WTC11 (cell line): ENCODE measurements at regions not wholly inside any gene's neighbourhood (a gene's known extent, or its start where the extent isn't known, plus 50 kb on each side); places are given as distances from the start of the nearest gene placed in this dataset.

Experiments used
- ATF1 ChIP-seq: sonication (generic); formaldehyde crosslinking; IDR thresholded peaks from 2 replicates; pipeline ENCODE4 v1.8.1; 2023; ENCODE audit warnings: mild to moderate bottlenecking, moderate library complexity, missing genetic modification reagents
- ATF6 ChIP-seq: sonication (generic); formaldehyde crosslinking; IDR thresholded peaks from 2 replicates; pipeline ENCODE4 v1.8.1; 2023; ENCODE audit warnings: mild to moderate bottlenecking, missing genetic modification reagents
- ESRRA ChIP-seq: sonication (generic); formaldehyde crosslinking; IDR thresholded peaks from 2 replicates; pipeline ENCODE4 v1.8.1; 2022; ENCODE audit warnings: mild to moderate bottlenecking, missing genetic modification reagents, borderline replicate concordance
- IRF2 ChIP-seq: sonication (generic); formaldehyde crosslinking; IDR thresholded peaks from 2 replicates; pipeline ENCODE4 v1.8.0; 2022; ENCODE audit warnings: low read depth, missing genetic modification reagents, borderline replicate concordance
- NFYB ChIP-seq: sonication (generic); formaldehyde crosslinking; conservative IDR thresholded peaks from 2 replicates; pipeline ENCODE4 v1.8.0; 2022; ENCODE audit warnings: low read depth, missing genetic modification reagents
- PREB ChIP-seq: sonication (generic); formaldehyde crosslinking; IDR thresholded peaks from 2 replicates; pipeline ENCODE4 v1.8.1; 2022; ENCODE audit warnings: mild to moderate bottlenecking, missing genetic modification reagents, moderate library complexity, borderline replicate concordance
- TCF7 ChIP-seq: sonication (generic); formaldehyde crosslinking; IDR thresholded peaks from 2 replicates; pipeline ENCODE4 v1.8.0; 2022; ENCODE audit warnings: mild to moderate bottlenecking, low read depth, missing genetic modification reagents, moderate library complexity
- TF ChIP-seq, protein P1 (sequence below): sonication (generic); formaldehyde crosslinking; IDR thresholded peaks from 2 replicates; pipeline ENCODE4 v1.8.0; 2023; ENCODE audit warnings: missing genetic modification reagents
- TF ChIP-seq, protein P2 (sequence below): fragments of 200-600 bp; IDR thresholded peaks from 2 replicates; pipeline ENCODE4 v1.8.0; 2022; ENCODE audit warnings: antibody characterized with exemption
- TF ChIP-seq, protein P3 (sequence below): fragments of 250-450 bp; sonication (Bioruptor Pico); IDR thresholded peaks from 2 replicates; pipeline ENCODE4 v1.8.0; 2021; ENCODE audit warnings: mild to moderate bottlenecking

GRCh38 chr4:143286701-143287571 lies 49.7 kb upstream of the GAB1 start:
- TF ChIP-seq ESRRA (no peak), ATF1 (CRISPR knock-in tag) (no peak), ATF6 (CRISPR knock-in tag) (no peak), IRF2 (CRISPR knock-in tag) (no peak), TCF7 (CRISPR knock-in tag) (no peak), NFYB (CRISPR knock-in tag) (no peak), PREB (no peak)
- TF ChIP-seq, protein P1, sequence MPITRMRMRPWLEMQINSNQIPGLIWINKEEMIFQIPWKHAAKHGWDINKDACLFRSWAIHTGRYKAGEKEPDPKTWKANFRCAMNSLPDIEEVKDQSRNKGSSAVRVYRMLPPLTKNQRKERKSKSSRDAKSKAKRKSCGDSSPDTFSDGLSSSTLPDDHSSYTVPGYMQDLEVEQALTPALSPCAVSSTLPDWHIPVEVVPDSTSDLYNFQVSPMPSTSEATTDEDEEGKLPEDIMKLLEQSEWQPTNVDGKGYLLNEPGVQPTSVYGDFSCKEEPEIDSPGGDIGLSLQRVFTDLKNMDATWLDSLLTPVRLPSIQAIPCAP = no peak
- TF ChIP-seq, protein P2, sequence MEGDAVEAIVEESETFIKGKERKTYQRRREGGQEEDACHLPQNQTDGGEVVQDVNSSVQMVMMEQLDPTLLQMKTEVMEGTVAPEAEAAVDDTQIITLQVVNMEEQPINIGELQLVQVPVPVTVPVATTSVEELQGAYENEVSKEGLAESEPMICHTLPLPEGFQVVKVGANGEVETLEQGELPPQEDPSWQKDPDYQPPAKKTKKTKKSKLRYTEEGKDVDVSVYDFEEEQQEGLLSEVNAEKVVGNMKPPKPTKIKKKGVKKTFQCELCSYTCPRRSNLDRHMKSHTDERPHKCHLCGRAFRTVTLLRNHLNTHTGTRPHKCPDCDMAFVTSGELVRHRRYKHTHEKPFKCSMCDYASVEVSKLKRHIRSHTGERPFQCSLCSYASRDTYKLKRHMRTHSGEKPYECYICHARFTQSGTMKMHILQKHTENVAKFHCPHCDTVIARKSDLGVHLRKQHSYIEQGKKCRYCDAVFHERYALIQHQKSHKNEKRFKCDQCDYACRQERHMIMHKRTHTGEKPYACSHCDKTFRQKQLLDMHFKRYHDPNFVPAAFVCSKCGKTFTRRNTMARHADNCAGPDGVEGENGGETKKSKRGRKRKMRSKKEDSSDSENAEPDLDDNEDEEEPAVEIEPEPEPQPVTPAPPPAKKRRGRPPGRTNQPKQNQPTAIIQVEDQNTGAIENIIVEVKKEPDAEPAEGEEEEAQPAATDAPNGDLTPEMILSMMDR = no peak
- TF ChIP-seq, protein P3, sequence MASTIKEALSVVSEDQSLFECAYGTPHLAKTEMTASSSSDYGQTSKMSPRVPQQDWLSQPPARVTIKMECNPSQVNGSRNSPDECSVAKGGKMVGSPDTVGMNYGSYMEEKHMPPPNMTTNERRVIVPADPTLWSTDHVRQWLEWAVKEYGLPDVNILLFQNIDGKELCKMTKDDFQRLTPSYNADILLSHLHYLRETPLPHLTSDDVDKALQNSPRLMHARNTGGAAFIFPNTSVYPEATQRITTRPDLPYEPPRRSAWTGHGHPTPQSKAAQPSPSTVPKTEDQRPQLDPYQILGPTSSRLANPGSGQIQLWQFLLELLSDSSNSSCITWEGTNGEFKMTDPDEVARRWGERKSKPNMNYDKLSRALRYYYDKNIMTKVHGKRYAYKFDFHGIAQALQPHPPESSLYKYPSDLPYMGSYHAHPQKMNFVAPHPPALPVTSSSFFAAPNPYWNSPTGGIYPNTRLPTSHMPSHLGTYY = no peak
